T1000 (cell line): ENCODE measurements at regions not wholly inside any gene's neighbourhood (a gene's known extent, or its start where the extent isn't known, plus 50 kb on each side); places are given as distances from the start of the nearest gene placed in this dataset.
"Not testable (repeated sequence)": the region's sequence is repeated elsewhere in the genome, so short reads cannot be mapped to it uniquely, and the experiment has no call there.

Experiments used
- DNase-seq: peaks from one replicate; lab custom pipeline; 2025; ENCODE audit warnings: mixed read lengths; lab: John Stamatoyannopoulos, UW

- DNase-seq, result no peak
Observed at GRCh38 chr3:78314327-78314726, 1274.4 kb downstream of the ROBO2 start.

- no peak for DNase-seq
Observed at GRCh38 chr3:78317774-78318173, 1277.9 kb downstream of the ROBO2 start.

GRCh38 chr3:78322780-78323179 lies 1282.9 kb downstream of the ROBO2 start:
- DNase-seq, result no peak

GRCh38 chr3:78337801-78338211 lies 1297.9 kb downstream of the ROBO2 start:
- no peak for DNase-seq

GRCh38 chr3:78338405-78338804 lies 1298.5 kb downstream of the ROBO2 start:
- DNase-seq, result no peak

GRCh38 chr3:78343221-78343620 lies 1303.3 kb downstream of the ROBO2 start:
- DNase-seq, result no peak

GRCh38 chr3:78344267-78344666 lies 1304.4 kb downstream of the ROBO2 start:
- DNase-seq, result not testable (repeated sequence)

GRCh38 chr3:78344918-78345317 lies 1305.0 kb downstream of the ROBO2 start:
- no peak for DNase-seq

GRCh38 chr3:78347176-78347575 lies 1307.3 kb downstream of the ROBO2 start:
- DNase-seq, result no peak

- DNase-seq, result no peak
Observed at GRCh38 chr3:78348664-78349063, 1308.8 kb downstream of the ROBO2 start.

GRCh38 chr3:78349571-78349970 lies 1309.7 kb downstream of the ROBO2 start:
- no peak for DNase-seq

GRCh38 chr3:78351334-78351733 lies 1311.4 kb downstream of the ROBO2 start:
- no peak for DNase-seq

GRCh38 chr3:78353231-78353630 lies 1313.3 kb downstream of the ROBO2 start:
- DNase-seq, result no peak

- no peak for DNase-seq
Observed at GRCh38 chr3:78360849-78361248, 1321.0 kb downstream of the ROBO2 start.

- DNase-seq, result no peak
Observed at GRCh38 chr3:78368636-78369345, 1328.9 kb downstream of the ROBO2 start.

- no peak for DNase-seq
Observed at GRCh38 chr3:78390221-78390620, 1350.3 kb downstream of the ROBO2 start.

- no peak for DNase-seq
Observed at GRCh38 chr3:78398401-78398800, 1358.5 kb downstream of the ROBO2 start.

GRCh38 chr3:78402720-78403119 lies 1362.8 kb downstream of the ROBO2 start:
- no peak for DNase-seq

GRCh38 chr3:78405745-78406144 lies 1362.1 kb downstream of the ROBO1 start:
- no peak for DNase-seq

GRCh38 chr3:78406396-78406795 lies 1361.4 kb downstream of the ROBO1 start:
- no peak for DNase-seq

GRCh38 chr3:78410077-78410476 lies 1357.7 kb downstream of the ROBO1 start:
- no peak for DNase-seq

GRCh38 chr3:78414261-78414660 lies 1353.5 kb downstream of the ROBO1 start:
- DNase-seq, result no peak

- DNase-seq, result no peak
Observed at GRCh38 chr3:78420611-78421010, 1347.2 kb downstream of the ROBO1 start.

- DNase-seq, result no peak
Observed at GRCh38 chr3:78421247-78421966, 1346.4 kb downstream of the ROBO1 start.
